ENCODE measurements at regions not wholly inside any gene's neighbourhood (a gene's known extent, or its start where the extent isn't known, plus 50 kb on each side); places are given as distances from the start of the nearest gene placed in this dataset.

- intact Hi-C loops (cut with micrococcal nuclease; ENCODE audit: unreplicated experiment), result no loop called here
- no peak for TF ChIP-seq CTCF (IDR thresholded peaks at IDR 0.05; ENCODE audit: unreplicated experiment)
- Mint-ChIP-seq H3K4me1 (ENCODE audit: low read depth, unreplicated experiment) (peaks cover 38% of the 10 kb centered on the region), H3K4me3 (ENCODE audit: low read depth, unreplicated experiment) (no peak overlapping the region), H3K9me3 (ENCODE audit: low read depth, unreplicated experiment) (peaks cover 2% of the 10 kb centered on the region), H3K27me3 (ENCODE audit: unreplicated experiment) (no peaks in the 10 kb centered on the region), H3K27ac (ENCODE audit: unreplicated experiment) (no peak overlapping the region), H3K36me3 (ENCODE audit: insufficient read depth, unreplicated experiment) (no peaks in the 10 kb centered on the region)
- CTCF ChIA-PET, result no interaction called here
- no TSS peak for BruUV-seq (replicated peaks)
- no peak for DNase-seq
Observed at GRCh38 chr5:83780699-83781350, 60.2 kb upstream of the HAPLN1 start.

- peaks cover 50% of the 10 kb centered on the region for H3K4me1 Mint-ChIP-seq (ENCODE audit: low read depth, unreplicated experiment)
- CTCF ChIA-PET, result no interaction called here
- no peak overlapping the region for H3K4me3 Mint-ChIP-seq (ENCODE audit: low read depth, unreplicated experiment)
- peaks cover 7% of the 10 kb centered on the region for H3K9me3 Mint-ChIP-seq (ENCODE audit: low read depth, unreplicated experiment)
- no peak for TF ChIP-seq CTCF (IDR thresholded peaks at IDR 0.05; ENCODE audit: unreplicated experiment)
- intact Hi-C loops (cut with micrococcal nuclease; ENCODE audit: unreplicated experiment), result loop anchor here (2.0 kb wide), 1 partner anchor 55 kb away; no protein-coding TSS in a partner anchor
- BruUV-seq (replicated peaks), result no TSS peak
- H3K27me3 Mint-ChIP-seq (ENCODE audit: unreplicated experiment), result no peaks in the 10 kb centered on the region
- no peak for DNase-seq
- H3K27ac Mint-ChIP-seq (ENCODE audit: unreplicated experiment), result peak overlapping the region; percentile 75
- no peaks in the 10 kb centered on the region for H3K36me3 Mint-ChIP-seq (ENCODE audit: insufficient read depth, unreplicated experiment)
Observed at GRCh38 chr5:83777856-83778255, 57.2 kb upstream of the HAPLN1 start.

- Mint-ChIP-seq H3K9me3 (ENCODE audit: low read depth, unreplicated experiment) (peaks cover 7% of the 10 kb centered on the region), H3K36me3 (ENCODE audit: insufficient read depth, unreplicated experiment) (no peaks in the 10 kb centered on the region), H3K4me3 (ENCODE audit: low read depth, unreplicated experiment) (no peak overlapping the region), H3K27me3 (ENCODE audit: unreplicated experiment) (no peaks in the 10 kb centered on the region), H3K27ac (ENCODE audit: unreplicated experiment) (no peak overlapping the region), H3K4me1 (ENCODE audit: low read depth, unreplicated experiment) (peaks cover 50% of the 10 kb centered on the region)
- intact Hi-C loops (cut with micrococcal nuclease; ENCODE audit: unreplicated experiment), result no loop called here
- no peak for TF ChIP-seq CTCF (IDR thresholded peaks at IDR 0.05; ENCODE audit: unreplicated experiment)
- DNase-seq, result no peak
- BruUV-seq (replicated peaks), result no TSS peak
- CTCF ChIA-PET, result no interaction called here
Observed at GRCh38 chr5:83776437-83777031, 55.9 kb upstream of the HAPLN1 start.
